ENCODE measurements at regions not wholly inside any gene's neighbourhood (a gene's known extent, or its start where the extent isn't known, plus 50 kb on each side); places are given as distances from the start of the nearest gene placed in this dataset.

- TF ChIP-seq CTCF (conservative IDR thresholded peaks at IDR 0.05; ENCODE audit: low read depth, low read length) (no peak), EZH2phosphoT487 (IDR thresholded peaks at IDR 0.05; ENCODE audit: borderline replicate concordance, low read length) (no peak), EZH2 (IDR thresholded peaks at IDR 0.05; ENCODE audit: low read length, unreplicated experiment) (no peak)
Measured at GRCh38 chr22:48551061-48551460, 1276.6 kb downstream of the BRD1 start.

Data from PC-3 (cell line).